CD4-positive, alpha-beta memory T cell (primary cell): ENCODE measurements at regions not wholly inside any gene's neighbourhood (a gene's known extent, or its start where the extent isn't known, plus 50 kb on each side); places are given as distances from the start of the nearest gene placed in this dataset.

Experiments used
- CTCF ChIA-PET: fragments of 350-600 bp; sonication (Branson Sonifier 250); formaldehyde crosslinking; loops from one replicate; lab custom pipeline; 2021; ENCODE audit warnings: inconsistent platforms; ENCODE audit not compliant: partially characterized antibody; lab: Charles Lee
- POLR2A ChIA-PET: fragments of 350-600 bp; sonication (Branson Sonifier 250); formaldehyde crosslinking; loops from one replicate; lab custom pipeline; 2021; ENCODE audit not compliant: partially characterized antibody; lab: Charles Lee
- DNase-seq, 5 donors: peaks; one replicate each; pipeline versions ENCODE4 v3.0.0 to v3.0.0-alpha.2; 2020 to 2022; ENCODE audit warnings: mixed read lengths in 1 of 5
- H3K27ac ChIP-seq: one replicate; pipeline ENCODE4 v1.7.0; 2013; ENCODE audit warnings: low read depth, low read length
- H3K27me3 ChIP-seq: 2 replicates; pipeline ENCODE4 v1.7.0; 2013; ENCODE audit warnings: mild to moderate bottlenecking, low read length, moderate library complexity; ENCODE audit not compliant: insufficient read depth
- H3K36me3 ChIP-seq: 2 replicates; pipeline ENCODE4 v1.7.0; 2013; ENCODE audit warnings: mild to moderate bottlenecking, low read length, moderate library complexity; ENCODE audit not compliant: insufficient read depth
- H3K4me1 ChIP-seq: 2 replicates; pipeline ENCODE4 v1.7.0; 2013; ENCODE audit warnings: mild to moderate bottlenecking, low read length, moderate library complexity; ENCODE audit not compliant: insufficient read depth
- H3K4me3 ChIP-seq, 2 donors: one replicate each; pipeline ENCODE4 v1.7.0; 2013; ENCODE audit warnings: low read length in 2 of 2, mild to moderate bottlenecking in 1 of 2
- H3K9me3 ChIP-seq, 2 donors: one replicate each; pipeline ENCODE4 v1.7.0; 2013; ENCODE audit warnings: low read length in 2 of 2, control low read depth in 1 of 2; ENCODE audit not compliant: control insufficient read depth in 1 of 2
- H3K27ac Mint-ChIP-seq, 7 donors: one replicate each; pipeline ENCODE4 v1.8.0; 2020 to 2021; ENCODE audit warnings: mixed read lengths in 7 of 7, mild to moderate bottlenecking in 6 of 7, inconsistent platforms in 3 of 7, moderate library complexity in 3 of 7
- H3K27me3 Mint-ChIP-seq, 2 donors: one replicate each; pipeline ENCODE4 v1.8.0; 2020 to 2021; ENCODE audit warnings: mixed read lengths in 2 of 2
- H3K36me3 Mint-ChIP-seq, 2 donors: one replicate each; pipeline ENCODE4 v1.8.0; 2020 to 2021; ENCODE audit warnings: mixed read lengths in 2 of 2, inconsistent platforms in 1 of 2, mild to moderate bottlenecking in 1 of 2
- H3K4me1 Mint-ChIP-seq, 4 donors: one replicate each; pipeline ENCODE4 v1.8.0; 2020 to 2021; ENCODE audit warnings: mixed read lengths in 4 of 4, mild to moderate bottlenecking in 1 of 4
- H3K4me3 Mint-ChIP-seq, 8 donors: one replicate each; pipeline ENCODE4 v1.8.0; 2020 to 2021; ENCODE audit warnings: mixed read lengths in 8 of 8, mild to moderate bottlenecking in 7 of 8, moderate library complexity in 6 of 8, inconsistent platforms in 3 of 8
- H3K9me3 Mint-ChIP-seq, 8 donors: one replicate each; pipeline ENCODE4 v1.8.0; 2020 to 2021; ENCODE audit warnings: mixed read lengths in 8 of 8, mild to moderate bottlenecking in 5 of 8, inconsistent platforms in 3 of 8, moderate library complexity in 1 of 8
- intact Hi-C: fragments of 100-400 bp; cut with micrococcal nuclease; formaldehyde crosslinking; loops from one replicate; pipeline ENCODE4 v1.15.1; 2023

- Mint-ChIP-seq H3K27me3 (peaks cover 15 to 24% of the 10 kb centered on the region in 2 donors), H3K4me1 (peaks cover 0 to 1% (median 0%) of the 10 kb centered on the region in 4 donors), H3K4me3 (no peak overlapping the region), H3K9me3 (no peaks in the 10 kb centered on the region), H3K36me3 (no peaks in the 10 kb centered on the region), H3K27ac (peak overlapping the region in 1 of 7 donors; percentile 22)
- intact Hi-C loops = no loop called here
- POLR2A ChIA-PET = no interaction called here
- no peak overlapping the region for H3K27ac ChIP-seq
- no peak for DNase-seq
- H3K4me1 ChIP-seq = no peaks in the 10 kb centered on the region
- CTCF ChIA-PET = no interaction called here
- H3K4me3 ChIP-seq = no peak overlapping the region
- no peaks in the 10 kb centered on the region for H3K36me3 ChIP-seq
- no peaks in the 10 kb centered on the region for H3K27me3 ChIP-seq
- no peaks in the 10 kb centered on the region for H3K9me3 ChIP-seq
These were observed 128.0 kb upstream of the EEA1 start for GRCh38 chr12:93056971-93057535.

- CTCF ChIA-PET = no interaction called here
- peaks cover 16 to 24% of the 10 kb centered on the region in 2 donors for H3K27me3 Mint-ChIP-seq
- no peak overlapping the region for H3K27ac ChIP-seq
These were observed 129.2 kb upstream of the EEA1 start for GRCh38 chr12:93058280-93058679.

DNA sequence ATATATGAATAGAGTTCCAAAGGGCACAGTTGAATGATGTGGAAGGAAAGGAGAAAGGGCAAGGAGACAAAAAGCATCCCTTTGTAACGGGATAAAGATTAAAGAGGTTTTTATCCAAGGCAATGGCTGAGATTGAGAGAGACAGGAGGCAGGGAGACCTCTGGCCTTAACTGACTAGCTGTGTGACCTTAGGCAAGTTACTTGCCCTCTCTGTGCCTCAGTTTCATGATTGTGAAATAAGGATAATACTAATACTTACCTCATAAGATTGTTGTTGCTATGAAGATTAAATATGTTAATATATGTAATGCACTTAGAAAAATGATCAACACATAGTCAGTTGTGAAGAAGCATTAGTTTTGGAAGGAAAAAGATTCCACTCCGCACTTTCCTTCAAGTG is 130.2 kb upstream of the EEA1 start:
- intact Hi-C loops = no loop called here
- Mint-ChIP-seq H3K27ac (no peak overlapping the region), H3K4me3 (no peak overlapping the region), H3K9me3 (peaks cover 0 to 2% (median 0%) of the 10 kb centered on the region in 8 donors), H3K4me1 (peaks cover 0 to 1% (median 0%) of the 10 kb centered on the region in 4 donors), H3K27me3 (peaks cover 16 to 30% of the 10 kb centered on the region in 2 donors), H3K36me3 (no peaks in the 10 kb centered on the region)
- Histone ChIP-seq H3K36me3 (no peaks in the 10 kb centered on the region), H3K4me3 (no peak overlapping the region), H3K9me3 (no peaks in the 10 kb centered on the region), H3K27ac (no peak overlapping the region), H3K27me3 (no peaks in the 10 kb centered on the region), H3K4me1 (no peaks in the 10 kb centered on the region)
- no peak for DNase-seq
- ChIA-PET CTCF (no interaction called here), POLR2A (no interaction called here)

More at GRCh38 chr12:93058280-93058679, 129.2 kb upstream of the EEA1 start:
- no peaks in the 10 kb centered on the region for H3K9me3 ChIP-seq
- POLR2A ChIA-PET = no interaction called here
- no peaks in the 10 kb centered on the region for H3K27me3 ChIP-seq
- Mint-ChIP-seq H3K9me3 (peaks cover 0 to 2% (median 0%) of the 10 kb centered on the region in 8 donors), H3K36me3 (no peaks in the 10 kb centered on the region), H3K27ac (peak overlapping the region in 1 of 7 donors; percentile 9), H3K4me3 (no peak overlapping the region), H3K4me1 (peaks cover 0 to 1% (median 0%) of the 10 kb centered on the region in 4 donors)
- no peak for DNase-seq
- no peaks in the 10 kb centered on the region for H3K36me3 ChIP-seq
- intact Hi-C loops = no loop called here
- H3K4me1 ChIP-seq = no peaks in the 10 kb centered on the region
- H3K4me3 ChIP-seq = no peak overlapping the region

DNA sequence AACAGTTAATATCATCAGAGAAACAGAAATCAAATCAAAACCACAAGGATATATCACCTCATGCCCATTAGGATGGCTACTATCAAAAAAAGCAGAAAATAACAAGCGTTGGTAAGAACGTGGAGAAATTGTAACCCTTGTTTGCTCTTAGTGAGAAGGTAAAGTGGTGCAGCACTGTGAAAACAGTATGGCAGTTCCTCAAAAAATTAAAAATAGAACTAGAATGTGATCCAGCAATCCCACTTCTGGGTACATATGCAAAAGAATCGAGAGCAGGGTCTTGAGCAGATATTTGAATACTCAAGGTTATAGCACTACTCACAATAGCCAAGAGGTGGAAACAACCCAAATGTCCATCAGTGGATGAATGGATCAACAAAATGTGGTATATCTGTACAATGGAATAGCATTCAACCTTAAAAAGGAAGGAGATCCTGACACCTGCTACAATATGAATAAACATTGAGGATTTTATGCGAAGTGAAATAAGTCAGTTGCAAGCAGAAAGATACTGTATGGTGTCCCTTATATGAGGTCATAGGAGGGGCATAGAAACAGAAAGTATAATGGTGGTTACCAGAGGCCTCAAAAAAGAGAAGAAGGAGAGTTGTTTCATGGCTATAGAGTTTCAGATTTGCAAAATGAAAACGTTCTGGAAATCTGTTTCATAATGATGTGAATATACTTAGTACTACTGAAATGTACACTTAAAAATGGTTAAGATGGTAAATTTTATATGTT is 131.0 kb upstream of the EEA1 start:
- Histone ChIP-seq H3K4me1 (no peaks in the 10 kb centered on the region), H3K27ac (no peak overlapping the region), H3K4me3 (no peak overlapping the region), H3K36me3 (no peaks in the 10 kb centered on the region), H3K9me3 (no peaks in the 10 kb centered on the region), H3K27me3 (no peaks in the 10 kb centered on the region)
- ChIA-PET POLR2A (no interaction called here), CTCF (no interaction called here)
- Mint-ChIP-seq H3K27ac (no peak overlapping the region), H3K4me1 (peaks cover 0 to 1% (median 0%) of the 10 kb centered on the region in 4 donors), H3K4me3 (no peak overlapping the region), H3K27me3 (peaks cover 14 to 30% of the 10 kb centered on the region in 2 donors), H3K9me3 (peaks cover 0 to 2% (median 0%) of the 10 kb centered on the region in 8 donors), H3K36me3 (no peaks in the 10 kb centered on the region)
- no peak for DNase-seq
- intact Hi-C loops = no loop called here

GRCh38 chr12:93060666-93061472 is 131.8 kb upstream of the EEA1 start:
- Histone ChIP-seq H3K4me3 (no peak overlapping the region), H3K36me3 (no peaks in the 10 kb centered on the region), H3K27ac (no peak overlapping the region), H3K9me3 (no peaks in the 10 kb centered on the region), H3K27me3 (no peaks in the 10 kb centered on the region), H3K4me1 (no peaks in the 10 kb centered on the region)
- peaks cover 0 to 2% (median 0%) of the 10 kb centered on the region in 8 donors for H3K9me3 Mint-ChIP-seq
- intact Hi-C loops = no loop called here
- peaks cover 14 to 28% of the 10 kb centered on the region in 2 donors for H3K27me3 Mint-ChIP-seq
- no peak overlapping the region for H3K4me3 Mint-ChIP-seq
- peaks cover 0 to 1% (median 0%) of the 10 kb centered on the region in 4 donors for H3K4me1 Mint-ChIP-seq
- no peak overlapping the region for H3K27ac Mint-ChIP-seq
- DNase-seq = no peak
- H3K36me3 Mint-ChIP-seq = no peaks in the 10 kb centered on the region
- POLR2A ChIA-PET = no interaction called here
- CTCF ChIA-PET = no interaction called here

- DNase-seq = no peak
- H3K4me1 Mint-ChIP-seq = peaks cover 0 to 1% (median 0%) of the 10 kb centered on the region in 4 donors
- H3K27ac Mint-ChIP-seq = no peak overlapping the region
- no peak overlapping the region for H3K4me3 ChIP-seq
- ChIA-PET POLR2A (no interaction called here), CTCF (no interaction called here)
- intact Hi-C loops = no loop called here
- peaks cover 14 to 30% of the 10 kb centered on the region in 2 donors for H3K27me3 Mint-ChIP-seq
- no peaks in the 10 kb centered on the region for H3K27me3 ChIP-seq
- no peak overlapping the region for H3K4me3 Mint-ChIP-seq
- H3K9me3 ChIP-seq = no peaks in the 10 kb centered on the region
- H3K36me3 ChIP-seq = no peaks in the 10 kb centered on the region
- peaks cover 0 to 2% (median 0%) of the 10 kb centered on the region in 8 donors for H3K9me3 Mint-ChIP-seq
- no peaks in the 10 kb centered on the region for H3K36me3 Mint-ChIP-seq
- H3K27ac ChIP-seq = no peak overlapping the region
- no peaks in the 10 kb centered on the region for H3K4me1 ChIP-seq
These were observed 132.7 kb upstream of the EEA1 start for GRCh38 chr12:93061473-93062419.
